ENCODE measurements at regions not wholly inside any gene's neighbourhood (a gene's known extent, or its start where the extent isn't known, plus 50 kb on each side); places are given as distances from the start of the nearest gene placed in this dataset.
"Not testable (repeated sequence)": the region's sequence is repeated elsewhere in the genome, so short reads cannot be mapped to it uniquely, and the experiment has no call there.

DNA sequence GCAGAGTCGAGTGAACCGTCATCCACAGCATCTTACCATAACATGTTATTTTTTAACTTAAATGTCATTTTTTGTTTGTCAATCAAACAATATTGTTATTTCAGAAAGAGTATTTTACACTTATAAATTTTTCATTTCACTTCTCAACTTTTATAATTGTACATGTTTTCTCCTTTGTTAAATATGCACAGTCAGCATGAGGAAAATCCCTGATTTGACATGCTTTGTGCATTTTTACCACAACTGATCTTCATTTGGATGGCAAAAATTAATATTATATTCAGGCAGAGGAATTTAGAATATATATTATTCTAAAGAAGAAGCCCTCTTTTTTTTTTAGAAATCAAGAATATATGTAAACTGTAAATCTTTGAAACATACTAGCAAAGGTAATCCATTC is 958.0 kb upstream of the PCDH7 start:
- intact Hi-C loops (cut with DNase I; ENCODE audit: low total_unique reads): no loop called here
- Histone ChIP-seq H3K27ac (no peak overlapping the region), H3K9me3 (no peaks in the 10 kb centered on the region), H3K36me3 (no peaks in the 10 kb centered on the region), H3K27me3 (no peaks in the 10 kb centered on the region), H3K4me1 (no peaks in the 10 kb centered on the region), H3K4me3 (no peak overlapping the region)
- TF ChIP-seq, protein P1, sequence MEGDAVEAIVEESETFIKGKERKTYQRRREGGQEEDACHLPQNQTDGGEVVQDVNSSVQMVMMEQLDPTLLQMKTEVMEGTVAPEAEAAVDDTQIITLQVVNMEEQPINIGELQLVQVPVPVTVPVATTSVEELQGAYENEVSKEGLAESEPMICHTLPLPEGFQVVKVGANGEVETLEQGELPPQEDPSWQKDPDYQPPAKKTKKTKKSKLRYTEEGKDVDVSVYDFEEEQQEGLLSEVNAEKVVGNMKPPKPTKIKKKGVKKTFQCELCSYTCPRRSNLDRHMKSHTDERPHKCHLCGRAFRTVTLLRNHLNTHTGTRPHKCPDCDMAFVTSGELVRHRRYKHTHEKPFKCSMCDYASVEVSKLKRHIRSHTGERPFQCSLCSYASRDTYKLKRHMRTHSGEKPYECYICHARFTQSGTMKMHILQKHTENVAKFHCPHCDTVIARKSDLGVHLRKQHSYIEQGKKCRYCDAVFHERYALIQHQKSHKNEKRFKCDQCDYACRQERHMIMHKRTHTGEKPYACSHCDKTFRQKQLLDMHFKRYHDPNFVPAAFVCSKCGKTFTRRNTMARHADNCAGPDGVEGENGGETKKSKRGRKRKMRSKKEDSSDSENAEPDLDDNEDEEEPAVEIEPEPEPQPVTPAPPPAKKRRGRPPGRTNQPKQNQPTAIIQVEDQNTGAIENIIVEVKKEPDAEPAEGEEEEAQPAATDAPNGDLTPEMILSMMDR (IDR thresholded peaks at IDR 0.05 in 4 of 5, conservative IDR thresholded peaks at IDR 0.05 in 1 of 5): no peak
- TF ChIP-seq POLR2A (IDR thresholded peaks at IDR 0.05): no peak
- in situ Hi-C loops (cut with MboI; ENCODE audit: low sequenced_read_pairs in 4 of 4): no loop called here
- no peak for ATAC-seq
- DNase-seq: no peak

- ATAC-seq (no peak), DNase-seq (no peak)
- H3K27me3 ChIP-seq: no peaks in the 10 kb centered on the region
- in situ Hi-C loops (cut with MboI; ENCODE audit: low sequenced_read_pairs in 4 of 4) (no loop called here), intact Hi-C loops (cut with DNase I; ENCODE audit: low total_unique reads) (no loop called here)
- no peaks in the 10 kb centered on the region for H3K9me3 ChIP-seq
- no peaks in the 10 kb centered on the region for H3K36me3 ChIP-seq
- no peak for TF ChIP-seq POLR2A (IDR thresholded peaks at IDR 0.05)
- TF ChIP-seq, protein P1 (IDR thresholded peaks at IDR 0.05 in 4 of 5, conservative IDR thresholded peaks at IDR 0.05 in 1 of 5): no peak
- no peaks in the 10 kb centered on the region for H3K4me1 ChIP-seq
- H3K27ac ChIP-seq: no peak overlapping the region
- no peak overlapping the region for H3K4me3 ChIP-seq
These were observed 949.5 kb upstream of the PCDH7 start for GRCh38 chr4:29770627-29771026.

DNA sequence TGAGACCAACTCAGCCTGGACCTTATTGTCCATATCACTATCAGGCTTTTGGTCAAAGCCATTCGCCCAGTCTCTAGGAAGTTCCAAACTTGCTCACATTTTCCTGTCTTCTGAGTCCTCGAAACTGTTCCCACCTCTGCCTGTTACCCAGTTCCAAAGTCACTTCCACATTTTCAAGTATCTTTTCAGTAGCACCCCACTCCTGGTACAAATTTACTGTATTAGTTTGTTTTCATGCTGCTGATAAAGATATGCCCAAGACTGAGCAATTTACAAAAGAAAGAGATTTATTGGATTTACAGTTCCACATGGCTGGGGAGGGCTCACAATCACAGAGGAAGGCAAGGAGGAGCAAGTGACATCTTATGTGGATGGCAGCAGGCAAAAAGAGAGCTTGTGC is 932.0 kb upstream of the PCDH7 start:
- H3K27ac ChIP-seq; H3K27me3 ChIP-seq; H3K36me3 ChIP-seq; in situ Hi-C loops (cut with MboI; ENCODE audit: low sequenced_read_pairs in 4 of 4); H3K9me3 ChIP-seq; ATAC-seq; DNase-seq; H3K4me3 ChIP-seq; H3K4me1 ChIP-seq; intact Hi-C loops (cut with DNase I; ENCODE audit: low total_unique reads): not testable (repeated sequence)

GRCh38 chr4:29805245-29805644 is 914.9 kb upstream of the PCDH7 start:
- intact Hi-C loops (cut with DNase I; ENCODE audit: low total_unique reads) (no loop called here), in situ Hi-C loops (cut with MboI; ENCODE audit: low sequenced_read_pairs in 4 of 4) (no loop called here)
- no peak overlapping the region for H3K4me3 ChIP-seq
- no peaks in the 10 kb centered on the region for H3K36me3 ChIP-seq
- H3K9me3 ChIP-seq: no peaks in the 10 kb centered on the region
- no peaks in the 10 kb centered on the region for H3K4me1 ChIP-seq
- ATAC-seq: no peak
- no peak overlapping the region for H3K27ac ChIP-seq
- H3K27me3 ChIP-seq: no peaks in the 10 kb centered on the region
- DNase-seq: no peak
- no peak for TF ChIP-seq POLR2A (IDR thresholded peaks at IDR 0.05)
- TF ChIP-seq, protein P1 (IDR thresholded peaks at IDR 0.05 in 4 of 5, conservative IDR thresholded peaks at IDR 0.05 in 1 of 5): no peak

DNA sequence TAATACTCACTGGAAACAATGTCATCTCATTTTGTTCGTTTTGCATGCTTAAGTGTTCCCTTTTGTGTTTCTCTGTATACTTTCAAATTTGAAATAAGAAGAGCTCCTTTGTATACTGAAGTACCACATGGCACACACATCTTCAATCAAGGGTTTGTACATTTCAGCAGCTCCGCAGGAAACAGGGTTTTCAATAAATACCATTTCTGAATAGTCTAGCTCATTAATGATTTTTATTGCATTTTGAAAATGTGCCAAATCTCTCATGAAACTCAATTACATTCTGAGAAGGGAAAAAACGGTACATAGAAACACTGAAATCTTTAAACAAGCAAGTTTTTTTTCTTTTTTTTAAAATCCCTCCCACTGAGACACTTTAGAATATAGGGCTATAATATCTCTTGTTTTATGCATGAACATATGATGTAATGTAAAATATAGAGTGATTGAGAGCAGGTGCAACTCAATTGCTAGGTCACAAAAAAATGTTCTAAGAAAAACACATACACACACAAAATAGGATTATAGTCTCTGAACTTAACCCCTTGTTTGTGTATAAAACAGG is 914.2 kb upstream of the PCDH7 start:
- H3K27me3 ChIP-seq: no peaks in the 10 kb centered on the region
- intact Hi-C loops (cut with DNase I; ENCODE audit: low total_unique reads) (no loop called here), in situ Hi-C loops (cut with MboI; ENCODE audit: low sequenced_read_pairs in 4 of 4) (no loop called here)
- no peak for DNase-seq
- H3K27ac ChIP-seq: no peak overlapping the region
- no peaks in the 10 kb centered on the region for H3K4me1 ChIP-seq
- no peaks in the 10 kb centered on the region for H3K9me3 ChIP-seq
- ATAC-seq: no peak
- H3K36me3 ChIP-seq: no peaks in the 10 kb centered on the region
- TF ChIP-seq, protein P1 (IDR thresholded peaks at IDR 0.05 in 4 of 5, conservative IDR thresholded peaks at IDR 0.05 in 1 of 5): no peak
- no peak for TF ChIP-seq POLR2A (IDR thresholded peaks at IDR 0.05)
- H3K4me3 ChIP-seq: no peak overlapping the region
